Ovary (tissue), 3 donors: ENCODE measurements at regions not wholly inside any gene's neighbourhood (a gene's known extent, or its start where the extent isn't known, plus 50 kb on each side); places are given as distances from the start of the nearest gene placed in this dataset.

Source experiments
- EP300 ChIP-seq: sonication (generic); formaldehyde crosslinking; IDR thresholded peaks from one replicate; pipeline ENCODE4 v1.6.1; 2017; ENCODE audit warnings: antibody characterized with exemption
- POLR2A ChIP-seq: fragments of 450-650 bp; IDR thresholded peaks from one replicate; pipeline ENCODE4 v1.6.1; 2017; ENCODE audit warnings: antibody characterized with exemption, mild to moderate bottlenecking, moderate library complexity
- TF ChIP-seq, protein P1 (sequence below), 3 donors: fragments of 450-650 bp in 2 of 3; fragments of 200-600 bp in 1 of 3; IDR thresholded peaks; one replicate each; pipeline versions ENCODE4 v1.5.1 to v1.8.0; 2016 to 2022; ENCODE audit warnings: antibody characterized with exemption in 3 of 3, mild to moderate bottlenecking in 1 of 3
- donor health status: DM: no; HTN: no; CAD: no.

DNA sequence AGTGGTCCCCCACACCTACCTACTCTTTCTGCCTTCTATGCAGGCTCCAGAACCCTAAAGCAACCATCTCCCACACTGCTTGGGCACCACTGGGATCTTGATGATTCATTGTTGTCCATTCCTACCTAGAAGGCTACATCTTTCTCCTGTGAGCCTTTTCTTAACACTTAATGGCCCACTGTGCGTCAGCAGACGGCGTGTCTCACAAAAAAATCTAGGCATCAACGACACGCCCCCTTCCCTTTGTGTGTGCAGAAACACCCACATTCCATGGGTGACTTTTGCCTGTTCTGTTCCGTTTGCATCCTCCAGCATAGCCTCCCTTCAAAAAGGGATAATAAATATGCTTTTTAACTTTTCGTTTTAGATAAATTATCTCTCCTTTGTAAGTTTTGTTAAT lies 99.7 kb upstream of the CYRIA start:
- TF ChIP-seq EP300 (no peak), POLR2A (no peak)
- TF ChIP-seq, protein P1, sequence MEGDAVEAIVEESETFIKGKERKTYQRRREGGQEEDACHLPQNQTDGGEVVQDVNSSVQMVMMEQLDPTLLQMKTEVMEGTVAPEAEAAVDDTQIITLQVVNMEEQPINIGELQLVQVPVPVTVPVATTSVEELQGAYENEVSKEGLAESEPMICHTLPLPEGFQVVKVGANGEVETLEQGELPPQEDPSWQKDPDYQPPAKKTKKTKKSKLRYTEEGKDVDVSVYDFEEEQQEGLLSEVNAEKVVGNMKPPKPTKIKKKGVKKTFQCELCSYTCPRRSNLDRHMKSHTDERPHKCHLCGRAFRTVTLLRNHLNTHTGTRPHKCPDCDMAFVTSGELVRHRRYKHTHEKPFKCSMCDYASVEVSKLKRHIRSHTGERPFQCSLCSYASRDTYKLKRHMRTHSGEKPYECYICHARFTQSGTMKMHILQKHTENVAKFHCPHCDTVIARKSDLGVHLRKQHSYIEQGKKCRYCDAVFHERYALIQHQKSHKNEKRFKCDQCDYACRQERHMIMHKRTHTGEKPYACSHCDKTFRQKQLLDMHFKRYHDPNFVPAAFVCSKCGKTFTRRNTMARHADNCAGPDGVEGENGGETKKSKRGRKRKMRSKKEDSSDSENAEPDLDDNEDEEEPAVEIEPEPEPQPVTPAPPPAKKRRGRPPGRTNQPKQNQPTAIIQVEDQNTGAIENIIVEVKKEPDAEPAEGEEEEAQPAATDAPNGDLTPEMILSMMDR (IDR thresholded peaks at IDR 0.05), result no peak
